ENCODE measurements at regions not wholly inside any gene's neighbourhood (a gene's known extent, or its start where the extent isn't known, plus 50 kb on each side); places are given as distances from the start of the nearest gene placed in this dataset.

DNA sequence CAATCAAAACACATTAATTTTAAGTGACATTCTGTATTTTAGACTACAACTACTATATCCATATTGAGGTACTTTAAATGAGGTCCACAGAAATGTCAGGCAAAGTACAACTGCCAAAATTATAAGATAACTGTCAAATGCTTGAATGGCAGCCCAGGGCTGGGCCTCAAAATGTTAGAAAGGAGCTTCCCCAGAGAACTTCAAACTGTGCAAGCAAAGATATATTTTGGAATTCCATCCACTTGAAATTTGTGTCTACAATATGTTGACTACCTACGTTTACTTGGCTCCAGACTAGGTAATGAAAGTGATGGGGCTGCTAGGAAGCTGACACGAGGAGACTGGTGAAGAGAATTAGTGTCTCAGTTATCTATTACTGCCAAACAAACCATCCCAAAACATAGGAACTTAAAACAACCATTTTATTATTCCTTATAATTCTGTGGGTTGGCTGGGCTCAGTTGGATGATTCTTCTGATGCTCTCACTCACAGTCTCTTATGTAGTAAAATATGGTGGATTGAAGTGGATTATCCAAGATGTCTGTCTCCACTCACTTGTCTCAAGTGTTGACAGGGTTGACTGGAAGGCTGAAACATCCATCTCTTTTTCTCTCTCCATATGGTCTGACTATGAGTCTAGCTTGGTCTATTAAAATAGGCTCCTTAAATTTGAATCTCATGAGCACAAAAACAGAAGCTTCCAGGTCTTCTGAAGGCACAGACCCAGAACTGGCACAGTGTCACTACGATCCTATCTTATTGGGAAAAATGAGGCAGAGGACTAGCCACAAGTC, 74.2 kb downstream of the FZD1 start:
- no TSS peak for BruUV-seq (replicated peaks)
- CTCF ChIA-PET = no interaction called here
- DNase-seq (ENCODE audit: low read depth, low spot score) (no peak), ATAC-seq (no peak)
- TF ChIP-seq, protein P1, sequence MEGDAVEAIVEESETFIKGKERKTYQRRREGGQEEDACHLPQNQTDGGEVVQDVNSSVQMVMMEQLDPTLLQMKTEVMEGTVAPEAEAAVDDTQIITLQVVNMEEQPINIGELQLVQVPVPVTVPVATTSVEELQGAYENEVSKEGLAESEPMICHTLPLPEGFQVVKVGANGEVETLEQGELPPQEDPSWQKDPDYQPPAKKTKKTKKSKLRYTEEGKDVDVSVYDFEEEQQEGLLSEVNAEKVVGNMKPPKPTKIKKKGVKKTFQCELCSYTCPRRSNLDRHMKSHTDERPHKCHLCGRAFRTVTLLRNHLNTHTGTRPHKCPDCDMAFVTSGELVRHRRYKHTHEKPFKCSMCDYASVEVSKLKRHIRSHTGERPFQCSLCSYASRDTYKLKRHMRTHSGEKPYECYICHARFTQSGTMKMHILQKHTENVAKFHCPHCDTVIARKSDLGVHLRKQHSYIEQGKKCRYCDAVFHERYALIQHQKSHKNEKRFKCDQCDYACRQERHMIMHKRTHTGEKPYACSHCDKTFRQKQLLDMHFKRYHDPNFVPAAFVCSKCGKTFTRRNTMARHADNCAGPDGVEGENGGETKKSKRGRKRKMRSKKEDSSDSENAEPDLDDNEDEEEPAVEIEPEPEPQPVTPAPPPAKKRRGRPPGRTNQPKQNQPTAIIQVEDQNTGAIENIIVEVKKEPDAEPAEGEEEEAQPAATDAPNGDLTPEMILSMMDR (IDR thresholded peaks at IDR 0.05) = no peak
- TF ChIP-seq SIN3A (IDR thresholded peaks at IDR 0.05; ENCODE audit: borderline replicate concordance, insufficient read depth, low read depth, low read length) (no peak), POLR2AphosphoS5 (IDR thresholded peaks at IDR 0.05; ENCODE audit: low read depth, low read length) (no peak), TCF7L2 (IDR thresholded peaks at IDR 0.05; ENCODE audit: low read depth, low read length) (no peak)
- TF ChIP-seq, protein P2, sequence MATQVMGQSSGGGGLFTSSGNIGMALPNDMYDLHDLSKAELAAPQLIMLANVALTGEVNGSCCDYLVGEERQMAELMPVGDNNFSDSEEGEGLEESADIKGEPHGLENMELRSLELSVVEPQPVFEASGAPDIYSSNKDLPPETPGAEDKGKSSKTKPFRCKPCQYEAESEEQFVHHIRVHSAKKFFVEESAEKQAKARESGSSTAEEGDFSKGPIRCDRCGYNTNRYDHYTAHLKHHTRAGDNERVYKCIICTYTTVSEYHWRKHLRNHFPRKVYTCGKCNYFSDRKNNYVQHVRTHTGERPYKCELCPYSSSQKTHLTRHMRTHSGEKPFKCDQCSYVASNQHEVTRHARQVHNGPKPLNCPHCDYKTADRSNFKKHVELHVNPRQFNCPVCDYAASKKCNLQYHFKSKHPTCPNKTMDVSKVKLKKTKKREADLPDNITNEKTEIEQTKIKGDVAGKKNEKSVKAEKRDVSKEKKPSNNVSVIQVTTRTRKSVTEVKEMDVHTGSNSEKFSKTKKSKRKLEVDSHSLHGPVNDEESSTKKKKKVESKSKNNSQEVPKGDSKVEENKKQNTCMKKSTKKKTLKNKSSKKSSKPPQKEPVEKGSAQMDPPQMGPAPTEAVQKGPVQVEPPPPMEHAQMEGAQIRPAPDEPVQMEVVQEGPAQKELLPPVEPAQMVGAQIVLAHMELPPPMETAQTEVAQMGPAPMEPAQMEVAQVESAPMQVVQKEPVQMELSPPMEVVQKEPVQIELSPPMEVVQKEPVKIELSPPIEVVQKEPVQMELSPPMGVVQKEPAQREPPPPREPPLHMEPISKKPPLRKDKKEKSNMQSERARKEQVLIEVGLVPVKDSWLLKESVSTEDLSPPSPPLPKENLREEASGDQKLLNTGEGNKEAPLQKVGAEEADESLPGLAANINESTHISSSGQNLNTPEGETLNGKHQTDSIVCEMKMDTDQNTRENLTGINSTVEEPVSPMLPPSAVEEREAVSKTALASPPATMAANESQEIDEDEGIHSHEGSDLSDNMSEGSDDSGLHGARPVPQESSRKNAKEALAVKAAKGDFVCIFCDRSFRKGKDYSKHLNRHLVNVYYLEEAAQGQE (IDR thresholded peaks at IDR 0.05; ENCODE audit: insufficient read depth in 1 of 2, low read depth in 2 of 2, low read length in 1 of 2) = no peak
- Histone ChIP-seq H3K4me1 (ENCODE audit: control insufficient read depth, insufficient read depth, low read length) (no peaks in the 10 kb centered on the region), H3K27me3 (ENCODE audit: control insufficient read depth, insufficient read depth, low read length) (no peaks in the 10 kb centered on the region), H3K36me3 (ENCODE audit: control insufficient read depth, insufficient read depth, low read length) (no peaks in the 10 kb centered on the region), H3K9me3 (ENCODE audit: control insufficient read depth, insufficient read depth, low read depth, low read length) (no peaks in the 10 kb centered on the region), H3K4me3 (ENCODE audit: low read depth in 2 of 2, low read length in 2 of 2) (no peak overlapping the region), H3K27ac (ENCODE audit: low read length) (no peak overlapping the region)
- POLR2A ChIA-PET = no interaction called here
- intact Hi-C loops (cut with micrococcal nuclease; ENCODE audit: unreplicated experiment) = no loop called here
- in situ Hi-C loops (cut with HindIII; ENCODE audit: low pct_unique_long_range_greater_than_20kb, low sequenced_read_pairs) = no loop called here

DNA sequence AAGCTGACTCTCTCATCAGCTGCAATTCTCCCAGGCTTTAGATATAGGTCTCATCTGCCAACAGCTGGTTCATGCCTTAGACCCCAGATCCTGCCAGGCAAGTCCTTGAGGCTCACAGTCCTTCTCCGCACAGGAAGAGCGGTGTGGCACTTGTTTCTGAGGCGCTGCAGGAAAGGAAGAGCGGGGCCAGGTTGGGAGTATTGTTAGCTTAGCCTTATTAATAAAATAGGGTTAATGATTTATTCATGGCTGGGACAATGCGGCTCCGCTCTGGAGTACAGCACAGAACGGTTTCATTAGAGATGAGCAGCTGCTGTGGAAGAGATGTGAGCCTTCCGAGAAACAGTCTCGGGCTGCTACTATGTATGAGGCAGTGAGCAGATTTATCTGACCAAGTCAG, 78.1 kb downstream of the FZD1 start:
- Histone ChIP-seq H3K27me3 (ENCODE audit: control insufficient read depth, insufficient read depth, low read length) (no peaks in the 10 kb centered on the region), H3K27ac (ENCODE audit: low read length) (no peak overlapping the region), H3K4me1 (ENCODE audit: control insufficient read depth, insufficient read depth, low read length) (no peaks in the 10 kb centered on the region), H3K4me3 (ENCODE audit: low read depth in 2 of 2, low read length in 2 of 2) (no peak overlapping the region), H3K9me3 (ENCODE audit: control insufficient read depth, insufficient read depth, low read depth, low read length) (no peaks in the 10 kb centered on the region), H3K36me3 (ENCODE audit: control insufficient read depth, insufficient read depth, low read length) (no peaks in the 10 kb centered on the region)
- CTCF ChIA-PET = no interaction called here
- no TSS peak for BruUV-seq (replicated peaks)
- no peak for DNase-seq (ENCODE audit: low read depth, low spot score)
- TF ChIP-seq, protein P2 (IDR thresholded peaks at IDR 0.05; ENCODE audit: insufficient read depth in 1 of 2, low read depth in 2 of 2, low read length in 1 of 2) = no peak
- no peak for TF ChIP-seq TCF7L2 (IDR thresholded peaks at IDR 0.05; ENCODE audit: low read depth, low read length)
- TF ChIP-seq, protein P1 (IDR thresholded peaks at IDR 0.05) = no peak
- no peak for TF ChIP-seq POLR2AphosphoS5 (IDR thresholded peaks at IDR 0.05; ENCODE audit: low read depth, low read length)
- no peak for TF ChIP-seq SIN3A (IDR thresholded peaks at IDR 0.05; ENCODE audit: borderline replicate concordance, insufficient read depth, low read depth, low read length)
- ATAC-seq = no peak
- intact Hi-C loops (cut with micrococcal nuclease; ENCODE audit: unreplicated experiment) = no loop called here
- in situ Hi-C loops (cut with HindIII; ENCODE audit: low pct_unique_long_range_greater_than_20kb, low sequenced_read_pairs) = no loop called here
- POLR2A ChIA-PET = no interaction called here

All from Panc1 (cell line).